Hepatocyte (in vitro differentiated cells): ENCODE measurements at regions not wholly inside any gene's neighbourhood (a gene's known extent, or its start where the extent isn't known, plus 50 kb on each side); places are given as distances from the start of the nearest gene placed in this dataset.

Source experiments
- DNase-seq: peaks from one replicate; pipeline ENCODE4 v3.0.0-alpha.2; 2016; ENCODE audit warnings: low spot score
- H2AFZ ChIP-seq: fragments of 200-600 bp; sonication (generic); 2 replicates; pipeline ENCODE4 v1.6.0; 2016; ENCODE audit warnings: antibody characterized with exemption, mild to moderate bottlenecking
- H3K27ac ChIP-seq: fragments of 200-600 bp; sonication (generic); 2 replicates; pipeline ENCODE4 v1.5.1; 2016; ENCODE audit warnings: mild to moderate bottlenecking
- H3K27me3 ChIP-seq: fragments of 200-600 bp; sonication (generic); 2 replicates; pipeline ENCODE4 v1.6.1; 2016
- H3K36me3 ChIP-seq: fragments of 200-600 bp; sonication (generic); replicated peaks from 2 replicates; pipeline ENCODE4 v1.5.1; 2016; ENCODE audit warnings: low read depth; ENCODE audit not compliant: insufficient read depth
- H3K4me1 ChIP-seq: fragments of 200-600 bp; sonication (generic); 2 replicates; pipeline ENCODE4 v1.5.1; 2016; ENCODE audit warnings: mild to moderate bottlenecking, moderate library complexity; ENCODE audit not compliant: insufficient read depth
- H3K4me2 ChIP-seq: fragments of 200-600 bp; sonication (generic); 2 replicates; pipeline ENCODE4 v1.6.0; 2016
- H3K4me3 ChIP-seq: fragments of 200-600 bp; sonication (generic); 2 replicates; pipeline ENCODE4 v1.5.1; 2016; ENCODE audit warnings: mild to moderate bottlenecking
- H3K79me2 ChIP-seq: fragments of 200-600 bp; sonication (generic); 2 replicates; pipeline ENCODE4 v1.6.0; 2017; ENCODE audit warnings: mild to moderate bottlenecking
- H3K9me2 ChIP-seq: fragments of 200-600 bp; sonication (generic); replicated peaks from 2 replicates; pipeline ENCODE4 v1.6.0; 2017; ENCODE audit warnings: mild to moderate bottlenecking; ENCODE audit not compliant: insufficient read depth
- H3K9me3 ChIP-seq: fragments of 200-600 bp; sonication (generic); 2 replicates; pipeline ENCODE4 v1.5.1; 2016; ENCODE audit warnings: low read depth, mild to moderate bottlenecking
- H4K20me1 ChIP-seq: fragments of 200-600 bp; sonication (generic); 2 replicates; pipeline ENCODE4 v1.6.0; 2016; ENCODE audit warnings: mild to moderate bottlenecking; ENCODE audit not compliant: insufficient read depth, poor library complexity, severe bottlenecking
- EZH2 ChIP-seq: fragments of 200-600 bp; sonication (generic); IDR thresholded peaks from 2 replicates; pipeline ENCODE4 v1.6.1; 2016; ENCODE audit warnings: antibody characterized with exemption, mild to moderate bottlenecking, borderline replicate concordance
- EZH2phosphoT487 ChIP-seq: fragments of 200-600 bp; sonication (generic); IDR thresholded peaks from one replicate; pipeline ENCODE4 v1.6.1; 2018; ENCODE audit warnings: antibody characterized with exemption, mild to moderate bottlenecking, low read depth, moderate library complexity; ENCODE audit not compliant: unreplicated experiment, severe bottlenecking
- WGBS: methylation state at CpG from one replicate; pipeline ENCODE4 v1.1.6; 2016; ENCODE audit warnings: low lambda C conversion rate; ENCODE audit errors: missing lambda C conversion rate; 5-methylcytosine and 5-hydroxymethylcytosine counted together
- TF ChIP-seq, protein P1 (sequence below): fragments of 200-600 bp; sonication (generic); IDR thresholded peaks from 2 replicates; pipeline ENCODE4 v1.5.1; 2016; ENCODE audit warnings: antibody characterized with exemption, mild to moderate bottlenecking; ENCODE audit not compliant: poor library complexity

DNA sequence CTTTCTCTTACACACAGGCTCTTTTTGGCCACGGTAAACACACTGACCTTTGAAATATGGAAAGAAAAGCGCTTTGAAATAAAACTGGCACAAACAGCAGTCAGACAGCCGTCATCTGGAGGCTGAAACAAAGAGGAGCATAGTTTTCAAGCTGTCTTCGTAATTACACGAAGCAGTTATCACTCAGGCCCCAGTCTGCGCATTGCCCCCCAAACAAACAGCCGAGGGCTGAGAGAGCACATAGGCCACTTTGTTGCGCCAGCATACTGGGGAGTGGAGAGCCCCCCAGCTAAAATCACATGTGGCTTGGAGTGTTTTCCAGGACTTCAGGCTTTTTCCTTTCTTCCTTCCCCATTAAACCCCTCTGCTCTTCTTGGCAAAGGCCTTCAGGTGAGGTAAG, 142.9 kb upstream of the BTG1 start:
- no peak overlapping the region for H3K27ac ChIP-seq
- no peaks in the 10 kb centered on the region for H3K27me3 ChIP-seq
- no peak overlapping the region for H3K4me3 ChIP-seq
- H3K79me2 ChIP-seq: no peaks in the 10 kb centered on the region
- no peaks in the 10 kb centered on the region for H4K20me1 ChIP-seq
- H3K9me3 ChIP-seq: no peaks in the 10 kb centered on the region
- H3K4me1 ChIP-seq: no peaks in the 10 kb centered on the region
- H3K36me3 ChIP-seq: no peaks in the 10 kb centered on the region
- no peak overlapping the region for H3K4me2 ChIP-seq
- TF ChIP-seq EZH2phosphoT487 (no peak), EZH2 (no peak)
- TF ChIP-seq, protein P1, sequence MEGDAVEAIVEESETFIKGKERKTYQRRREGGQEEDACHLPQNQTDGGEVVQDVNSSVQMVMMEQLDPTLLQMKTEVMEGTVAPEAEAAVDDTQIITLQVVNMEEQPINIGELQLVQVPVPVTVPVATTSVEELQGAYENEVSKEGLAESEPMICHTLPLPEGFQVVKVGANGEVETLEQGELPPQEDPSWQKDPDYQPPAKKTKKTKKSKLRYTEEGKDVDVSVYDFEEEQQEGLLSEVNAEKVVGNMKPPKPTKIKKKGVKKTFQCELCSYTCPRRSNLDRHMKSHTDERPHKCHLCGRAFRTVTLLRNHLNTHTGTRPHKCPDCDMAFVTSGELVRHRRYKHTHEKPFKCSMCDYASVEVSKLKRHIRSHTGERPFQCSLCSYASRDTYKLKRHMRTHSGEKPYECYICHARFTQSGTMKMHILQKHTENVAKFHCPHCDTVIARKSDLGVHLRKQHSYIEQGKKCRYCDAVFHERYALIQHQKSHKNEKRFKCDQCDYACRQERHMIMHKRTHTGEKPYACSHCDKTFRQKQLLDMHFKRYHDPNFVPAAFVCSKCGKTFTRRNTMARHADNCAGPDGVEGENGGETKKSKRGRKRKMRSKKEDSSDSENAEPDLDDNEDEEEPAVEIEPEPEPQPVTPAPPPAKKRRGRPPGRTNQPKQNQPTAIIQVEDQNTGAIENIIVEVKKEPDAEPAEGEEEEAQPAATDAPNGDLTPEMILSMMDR: no peak
- H3K9me2 ChIP-seq: no peaks in the 10 kb centered on the region
- 91% methylated on average over 8 of the region's 8 CpGs for WGBS
- DNase-seq: no peak
- H2AFZ ChIP-seq: no peak overlapping the region

DNA sequence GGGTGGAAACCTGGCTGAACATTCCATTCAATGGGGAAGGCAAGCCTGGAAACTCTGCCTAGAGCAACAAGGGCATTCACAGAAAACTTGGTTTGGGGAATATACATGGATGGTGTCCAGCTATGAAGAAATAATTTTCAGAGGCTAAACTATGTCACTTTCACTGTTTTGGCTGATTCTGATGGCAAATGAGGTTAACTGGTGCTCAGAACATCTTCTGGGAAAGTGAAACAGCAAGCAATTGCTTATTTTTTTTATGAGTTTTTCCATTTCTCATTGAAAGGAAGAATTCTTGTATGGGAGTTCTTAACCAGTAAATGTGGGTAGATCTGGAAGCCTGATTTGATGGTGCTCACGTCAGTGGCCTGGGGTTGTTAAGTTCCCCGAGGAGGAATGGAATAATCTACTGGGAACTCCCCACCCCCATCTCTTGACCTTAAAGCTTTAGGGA, 132.8 kb upstream of the BTG1 start:
- Histone ChIP-seq H3K9me2 (no peaks in the 10 kb centered on the region), H3K4me1 (no peaks in the 10 kb centered on the region), H3K27me3 (no peaks in the 10 kb centered on the region), H4K20me1 (no peaks in the 10 kb centered on the region), H3K79me2 (no peaks in the 10 kb centered on the region), H2AFZ (no peak overlapping the region), H3K4me3 (no peak overlapping the region), H3K36me3 (no peaks in the 10 kb centered on the region), H3K9me3 (no peaks in the 10 kb centered on the region), H3K4me2 (no peak overlapping the region), H3K27ac (no peak overlapping the region)
- no peak for DNase-seq
- WGBS: 63% methylated on average over 2 of the region's 2 CpGs
- TF ChIP-seq, protein P1: no peak
- no peak for TF ChIP-seq EZH2phosphoT487
- TF ChIP-seq EZH2: no peak

DNA sequence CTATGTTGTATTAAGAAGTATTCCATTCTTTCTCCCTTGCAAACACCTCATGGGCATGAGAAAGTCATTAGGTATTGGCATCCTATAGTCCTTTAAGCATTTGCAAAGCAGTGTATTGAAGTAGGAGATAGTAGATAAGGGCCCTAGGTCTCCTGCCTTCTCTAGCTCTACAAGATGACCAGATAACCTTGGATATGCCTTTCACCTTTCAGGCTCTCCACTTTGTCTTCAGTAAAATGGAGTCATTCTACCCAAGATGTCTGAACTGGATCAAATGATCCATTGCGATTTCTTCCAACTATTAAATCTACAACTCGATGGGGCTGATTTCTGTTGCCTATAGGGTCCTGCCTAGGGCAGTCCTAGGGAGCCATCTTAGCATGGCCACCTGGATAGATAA, 132.1 kb upstream of the BTG1 start:
- Histone ChIP-seq H3K27ac (no peak overlapping the region), H3K36me3 (no peaks in the 10 kb centered on the region), H4K20me1 (no peaks in the 10 kb centered on the region), H3K9me2 (no peaks in the 10 kb centered on the region), H2AFZ (no peak overlapping the region), H3K4me3 (no peak overlapping the region), H3K4me2 (no peak overlapping the region), H3K27me3 (no peaks in the 10 kb centered on the region), H3K79me2 (no peaks in the 10 kb centered on the region), H3K9me3 (no peaks in the 10 kb centered on the region), H3K4me1 (no peaks in the 10 kb centered on the region)
- 50% methylated on average over 2 of the region's 2 CpGs for WGBS
- no peak for DNase-seq
- TF ChIP-seq, protein P1: no peak
- no peak for TF ChIP-seq EZH2phosphoT487
- TF ChIP-seq EZH2: no peak

DNA sequence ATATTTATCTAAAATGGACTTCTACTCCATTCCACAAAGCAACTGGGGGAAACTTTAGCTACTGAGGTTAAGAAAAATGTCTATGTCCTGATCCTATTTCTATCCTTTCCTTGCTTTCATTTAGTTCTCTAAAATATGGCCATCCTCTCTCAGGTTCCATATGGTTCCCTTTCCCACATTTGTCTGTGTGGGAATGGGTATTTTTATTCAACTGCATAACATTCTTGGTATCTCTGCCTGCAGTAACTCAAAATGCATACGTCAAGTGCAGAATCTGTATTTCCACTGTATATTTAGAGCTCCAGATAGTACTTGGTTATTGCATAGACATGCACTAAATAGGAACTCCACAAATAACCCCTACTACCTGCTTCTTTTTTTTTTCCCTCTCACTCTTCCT, 130.6 kb upstream of the BTG1 start:
- no peak for DNase-seq
- WGBS: 92% methylated on average over 1 of the region's 1 CpG
- H3K27me3 ChIP-seq: no peaks in the 10 kb centered on the region
- no peaks in the 10 kb centered on the region for H3K36me3 ChIP-seq
- TF ChIP-seq EZH2 (no peak), EZH2phosphoT487 (no peak)
- TF ChIP-seq, protein P1: no peak
- no peaks in the 10 kb centered on the region for H3K79me2 ChIP-seq
- no peak overlapping the region for H3K27ac ChIP-seq
- H3K9me2 ChIP-seq: no peaks in the 10 kb centered on the region
- no peaks in the 10 kb centered on the region for H3K4me1 ChIP-seq
- H4K20me1 ChIP-seq: no peaks in the 10 kb centered on the region
- no peak overlapping the region for H3K4me3 ChIP-seq
- no peaks in the 10 kb centered on the region for H3K9me3 ChIP-seq
- H3K4me2 ChIP-seq: no peak overlapping the region
- H2AFZ ChIP-seq: no peak overlapping the region
